ENCODE measurements at regions not wholly inside any gene's neighbourhood (a gene's known extent, or its start where the extent isn't known, plus 50 kb on each side); places are given as distances from the start of the nearest gene placed in this dataset.

GRCh38 chr1:215501496-215501895 lies 65.6 kb upstream of the KCTD3 start:
- peaks cover 1% of the 10 kb centered on the region; the same call in 1 of the 2 replicates for H3K27me3 Mint-ChIP-seq (ENCODE audit: insufficient read depth)
- no peak for TF ChIP-seq CTCF (IDR thresholded peaks at IDR 0.05)
- no peak for DNase-seq
- H3K4me1 Mint-ChIP-seq (ENCODE audit: low read depth) = peaks cover 11% of the 10 kb centered on the region
- no peak overlapping the region for H3K4me3 Mint-ChIP-seq
- H3K9me3 Mint-ChIP-seq = no peaks in the 10 kb centered on the region
- no peak overlapping the region for H3K27ac Mint-ChIP-seq
- no peaks in the 10 kb centered on the region for H3K36me3 Mint-ChIP-seq (ENCODE audit: low read depth)

- Mint-ChIP-seq H3K4me3 (no peak overlapping the region), H3K36me3 (ENCODE audit: low read depth) (no peaks in the 10 kb centered on the region), H3K27me3 (ENCODE audit: insufficient read depth) (peaks cover 1% of the 10 kb centered on the region; the same call in 1 of the 2 replicates), H3K27ac (no peak overlapping the region), H3K4me1 (ENCODE audit: low read depth) (peaks cover 17% of the 10 kb centered on the region), H3K9me3 (no peaks in the 10 kb centered on the region)
- TF ChIP-seq CTCF (IDR thresholded peaks at IDR 0.05) = no peak
- no peak for DNase-seq
These were observed 65.0 kb upstream of the KCTD3 start for GRCh38 chr1:215502081-215502480.

GRCh38 chr1:215507119-215507518 lies 60.0 kb upstream of the KCTD3 start:
- H3K27ac Mint-ChIP-seq = no peak overlapping the region
- H3K4me1 Mint-ChIP-seq (ENCODE audit: low read depth) = peaks cover 22% of the 10 kb centered on the region
- H3K27me3 Mint-ChIP-seq (ENCODE audit: insufficient read depth) = peaks cover 3% of the 10 kb centered on the region; the same call in 1 of the 2 replicates
- peaks cover 29% of the 10 kb centered on the region for H3K9me3 Mint-ChIP-seq
- no peak for DNase-seq
- peaks cover 28% of the 10 kb centered on the region for H3K36me3 Mint-ChIP-seq (ENCODE audit: low read depth)
- no peak for TF ChIP-seq CTCF (IDR thresholded peaks at IDR 0.05)
- H3K4me3 Mint-ChIP-seq = no peak overlapping the region

- Mint-ChIP-seq H3K27me3 (ENCODE audit: insufficient read depth) (peaks cover 3% of the 10 kb centered on the region; the same call in 1 of the 2 replicates), H3K36me3 (ENCODE audit: low read depth) (peaks cover 37% of the 10 kb centered on the region), H3K4me3 (no peak overlapping the region), H3K27ac (no peak overlapping the region), H3K4me1 (ENCODE audit: low read depth) (peaks cover 22% of the 10 kb centered on the region), H3K9me3 (peaks cover 33% of the 10 kb centered on the region)
- no peak for TF ChIP-seq CTCF (IDR thresholded peaks at IDR 0.05)
- DNase-seq = no peak
These were observed 58.8 kb upstream of the KCTD3 start for GRCh38 chr1:215508311-215508710.

Data from HFFc6 (cell line).